GM21390 (cell line): ENCODE measurements at regions not wholly inside any gene's neighbourhood (a gene's known extent, or its start where the extent isn't known, plus 50 kb on each side); places are given as distances from the start of the nearest gene placed in this dataset.
"Not testable (repeated sequence)": the region's sequence is repeated elsewhere in the genome, so short reads cannot be mapped to it uniquely, and the experiment has no call there.

Source experiments
- ATAC-seq: cut with Tn5 transposase; IDR thresholded peaks from one replicate; pipeline ENCODE4 v1.9.1; 2021; ENCODE audit not compliant: unreplicated experiment

GRCh38 chr5:98259595-98259994 lies 513.9 kb upstream of the RGMB start:
- ATAC-seq: no peak

- ATAC-seq: no peak
These were observed 510.4 kb upstream of the RGMB start for GRCh38 chr5:98263084-98263483.

GRCh38 chr5:98268162-98268860 lies 505.2 kb upstream of the RGMB start:
- no peak for ATAC-seq

- ATAC-seq: no peak
These were observed 497.5 kb upstream of the RGMB start for GRCh38 chr5:98275980-98276379.

GRCh38 chr5:98282521-98282920 lies 490.9 kb upstream of the RGMB start:
- no peak for ATAC-seq

GRCh38 chr5:98292496-98292895 lies 481.0 kb upstream of the RGMB start:
- ATAC-seq: no peak

- no peak for ATAC-seq
These were observed 477.0 kb upstream of the RGMB start for GRCh38 chr5:98296426-98296825.

- ATAC-seq: no peak
These were observed 474.0 kb upstream of the RGMB start for GRCh38 chr5:98299435-98299834.

GRCh38 chr5:98301547-98301946 lies 471.9 kb upstream of the RGMB start:
- no peak for ATAC-seq

GRCh38 chr5:98307811-98308210 lies 465.7 kb upstream of the RGMB start:
- ATAC-seq: no peak

- no peak for ATAC-seq
These were observed 465.2 kb upstream of the RGMB start for GRCh38 chr5:98308231-98308630.

GRCh38 chr5:98308960-98309359 lies 464.5 kb upstream of the RGMB start:
- no peak for ATAC-seq

GRCh38 chr5:98309785-98310598 lies 463.5 kb upstream of the RGMB start:
- ATAC-seq: peak; percentile 79

GRCh38 chr5:98314292-98314691 lies 459.2 kb upstream of the RGMB start:
- ATAC-seq: no peak

GRCh38 chr5:98318386-98318785 lies 455.1 kb upstream of the RGMB start:
- no peak for ATAC-seq

GRCh38 chr5:98319299-98320011 lies 454.0 kb upstream of the RGMB start:
- no peak for ATAC-seq

GRCh38 chr5:98320343-98320742 lies 453.1 kb upstream of the RGMB start:
- ATAC-seq: no peak

GRCh38 chr5:98321361-98321760 lies 452.1 kb upstream of the RGMB start:
- ATAC-seq: no peak

GRCh38 chr5:98325187-98325586 lies 448.3 kb upstream of the RGMB start:
- not testable (repeated sequence) for ATAC-seq

GRCh38 chr5:98328015-98328414 lies 445.4 kb upstream of the RGMB start:
- ATAC-seq: no peak

- no peak for ATAC-seq
These were observed 442.6 kb upstream of the RGMB start for GRCh38 chr5:98330871-98331270.

- ATAC-seq: no peak
These were observed 439.5 kb upstream of the RGMB start for GRCh38 chr5:98333921-98334320.
